Endothelial cell of umbilical vein (primary cell): ENCODE measurements at regions not wholly inside any gene's neighbourhood (a gene's known extent, or its start where the extent isn't known, plus 50 kb on each side); places are given as distances from the start of the nearest gene placed in this dataset.

ENCODE experiments used
- BruUV-seq: library from RNA; stranded (reverse); fragments of 400-500 nt; replicated peaks from 2 replicates; lab custom pipeline; 2021; lab: Mats Ljungman, UMichigan
- CTCF ChIA-PET: fragments of 300-600, 350-600 bp; sonication (Branson Sonifier 250); formaldehyde crosslinking; loops from one replicate; lab custom pipeline; 2021; ENCODE audit warnings: antibody characterized with exemption, inconsistent platforms; lab: Charles Lee
- POLR2A ChIA-PET: fragments of 300-600, 350-600 bp; sonication (Branson Sonifier 250); formaldehyde crosslinking; loops from one replicate; lab custom pipeline; 2021; ENCODE audit warnings: antibody characterized with exemption, inconsistent platforms; lab: Charles Lee
- DNase-seq: peaks from one replicate; pipeline ENCODE4 v3.0.0-alpha.2; 2011; ENCODE audit warnings: low read depth, low spot score
- FAIRE-seq: peaks from 2 replicates; lab custom pipeline; 2011; peaks lifted over from hg19 to GRCh38; lab: Jason Lieb, UNC
- H2AFZ ChIP-seq: 2 replicates; pipeline ENCODE4 v1.6.0; 2012; ENCODE audit warnings: low read depth, low read length, control low read depth, inconsistent platforms
- H3K27ac ChIP-seq: 2 replicates; pipeline ENCODE4 v1.5.1; 2011; ENCODE audit warnings: low read depth, mild to moderate bottlenecking, control low read depth, low read length, moderate library complexity; ENCODE audit not compliant: insufficient read depth
- H3K27me3 ChIP-seq, 2 experiments: 2 replicates each; pipeline versions ENCODE4 v1.6.0 to v1.6.1; 2011; ENCODE audit warnings: low read length in 2 of 2, mixed read lengths in 1 of 2; ENCODE audit not compliant: control insufficient read depth in 2 of 2, insufficient read depth in 2 of 2
- H3K36me3 ChIP-seq, 2 experiments: 2 replicates in 1 of 2; 3 replicates in 1 of 2; pipeline ENCODE4 v1.5.1; 2011; ENCODE audit warnings: low read length in 2 of 2, mild to moderate bottlenecking in 1 of 2, moderate library complexity in 1 of 2; ENCODE audit not compliant: control insufficient read depth in 2 of 2, insufficient read depth in 2 of 2; ENCODE audit errors: extremely low read depth in 1 of 2
- H3K4me1 ChIP-seq: 3 replicates; pipeline ENCODE4 v1.5.1; 2011; ENCODE audit warnings: mild to moderate bottlenecking, low read length; ENCODE audit not compliant: control insufficient read depth, insufficient read depth; ENCODE audit errors: extremely low read depth
- H3K4me2 ChIP-seq: 2 replicates; pipeline ENCODE4 v1.6.1; 2011; ENCODE audit warnings: low read length, control low read depth, mixed read lengths; ENCODE audit not compliant: insufficient read depth
- H3K4me3 ChIP-seq, 3 experiments: fragments of 200-600 bp in 1 of 3; sonication (generic), shearing (Covaris generic) in 1 of 3; replicated peaks in 1 of 3; 2 replicates each; pipeline ENCODE4 v1.5.1; 2011 to 2016; ENCODE audit warnings: control low read depth in 3 of 3, low read length in 3 of 3, mild to moderate bottlenecking in 2 of 3, inconsistent platforms in 1 of 3, low read depth in 1 of 3, moderate library complexity in 1 of 3; ENCODE audit not compliant: insufficient read depth in 1 of 3
- H3K79me2 ChIP-seq: 2 replicates; pipeline ENCODE4 v1.6.0; 2012; ENCODE audit warnings: low read length, inconsistent platforms; ENCODE audit not compliant: control insufficient read depth, insufficient read depth
- H3K9ac ChIP-seq: replicated peaks from 2 replicates; pipeline ENCODE3; 2011; ENCODE audit warnings: low read length, control low read depth; ENCODE audit not compliant: insufficient read depth; ENCODE audit errors: extremely low read depth
- H3K9me1 ChIP-seq: replicated peaks from 3 replicates; pipeline ENCODE4 v1.6.0; 2011; ENCODE audit warnings: mild to moderate bottlenecking, low read length; ENCODE audit not compliant: control insufficient read depth, insufficient read depth; ENCODE audit errors: extremely low read depth
- H3K9me3 ChIP-seq: replicated peaks from 2 replicates; pipeline ENCODE4 v1.5.1; 2012; ENCODE audit warnings: low read length, inconsistent platforms; ENCODE audit not compliant: control insufficient read depth, insufficient read depth
- H4K20me1 ChIP-seq: replicated peaks from 2 replicates; pipeline ENCODE3; 2011; ENCODE audit warnings: mild to moderate bottlenecking, low read length; ENCODE audit not compliant: control insufficient read depth, insufficient read depth; ENCODE audit errors: extremely low read depth
- EZH2 ChIP-seq: IDR thresholded peaks from 2 replicates; pipeline ENCODE4 v1.6.1; 2012; ENCODE audit warnings: borderline replicate concordance, low read depth, mild to moderate bottlenecking, moderate library complexity, low read length, inconsistent platforms; ENCODE audit not compliant: severe bottlenecking
- FOS ChIP-seq: IDR thresholded peaks from 2 replicates; pipeline ENCODE4 v1.6.1; 2011; ENCODE audit warnings: mild to moderate bottlenecking, low read length, moderate library complexity, borderline replicate concordance; ENCODE audit not compliant: insufficient read depth
- GATA2 ChIP-seq: IDR thresholded peaks from 2 replicates; pipeline ENCODE4 v1.7.0; 2011; ENCODE audit warnings: low read depth, mild to moderate bottlenecking, moderate library complexity, mixed read lengths, low read length; ENCODE audit not compliant: insufficient read length, insufficient read depth
- JUN ChIP-seq: IDR thresholded peaks from 2 replicates; pipeline ENCODE4 v1.6.1; 2011; ENCODE audit warnings: borderline replicate concordance, low read depth; ENCODE audit not compliant: insufficient read length, insufficient read depth
- MYC ChIP-seq: IDR thresholded peaks from one replicate; pipeline ENCODE4 v1.6.1; 2011; ENCODE audit warnings: mild to moderate bottlenecking, low read depth, low read length
- POLR2A ChIP-seq: IDR thresholded peaks from 2 replicates; pipeline ENCODE4 v1.6.1; 2012; ENCODE audit warnings: low read depth, mild to moderate bottlenecking, control low read depth, low read length
- POLR2AphosphoS5 ChIP-seq: IDR thresholded peaks from 2 replicates; pipeline ENCODE4 v1.6.1; 2012; ENCODE audit warnings: low read depth, mild to moderate bottlenecking, control low read depth, low read length, moderate library complexity; ENCODE audit not compliant: insufficient read depth
- dilution Hi-C: fragments of 300-500 bp; cut with MboI; formaldehyde crosslinking; loops from one replicate; pipeline ENCODE4 v1.15.0; 2019; ENCODE audit warnings: low sequenced_read_pairs; ENCODE audit not compliant: extremely low pct_ligation_motif_present
- intact Hi-C: fragments of 100-400 bp; cut with micrococcal nuclease; formaldehyde crosslinking; loops from one replicate; pipeline ENCODE4 v1.10.0; 2022
- TF ChIP-seq, protein P1 (sequence below), 2 donors: IDR thresholded peaks; 1 replicate in 1 of 2; 2 replicates in 1 of 2; pipeline ENCODE4 v1.5.1; 2011; ENCODE audit warnings: low read length in 2 of 2, mild to moderate bottlenecking in 2 of 2, moderate library complexity in 2 of 2, control low read depth in 1 of 2, inconsistent platforms in 1 of 2, low read depth in 1 of 2; ENCODE audit not compliant: insufficient read depth in 1 of 2; ENCODE audit errors: extremely low read depth in 1 of 2
- TF ChIP-seq, protein P2 (sequence below): IDR thresholded peaks from 2 replicates; pipeline ENCODE4 v1.6.1; 2011; ENCODE audit not compliant: insufficient read depth, insufficient read length

DNA sequence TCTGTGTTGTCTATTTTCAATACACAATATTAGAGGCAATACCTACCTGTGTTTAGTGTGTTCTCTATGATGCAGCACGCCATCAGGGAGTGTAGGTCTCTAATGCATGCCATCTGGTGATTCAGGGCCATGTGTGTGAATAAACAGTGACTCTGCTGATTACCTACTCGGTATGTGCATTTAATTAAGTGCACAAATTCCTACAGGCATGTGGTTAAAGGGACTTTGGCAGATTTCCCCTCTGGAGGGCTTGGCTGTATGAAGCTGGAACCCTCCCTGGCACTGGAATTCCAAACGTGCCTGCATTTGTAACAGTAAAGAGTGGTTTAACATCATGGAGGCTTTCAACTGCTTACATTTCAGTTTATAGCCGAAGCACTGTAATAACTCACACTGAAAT lies 401.5 kb upstream of the SASH1 start:
- no TSS peak for BruUV-seq
- Histone ChIP-seq H3K79me2 (no peaks in the 10 kb centered on the region), H3K4me2 (no peak overlapping the region), H3K27me3 (peaks cover 0 to 2% of the 10 kb centered on the region in 2 experiments), H3K27ac (no peak overlapping the region), H2AFZ (no peak overlapping the region), H3K36me3 (no peaks in the 10 kb centered on the region), H3K9me1 (no peaks in the 10 kb centered on the region), H3K4me1 (no peaks in the 10 kb centered on the region), H3K4me3 (no peak overlapping the region), H4K20me1 (no peaks in the 10 kb centered on the region), H3K9me3 (no peaks in the 10 kb centered on the region), H3K9ac (no peak overlapping the region)
- FAIRE-seq: no peak
- no peak for DNase-seq
- dilution Hi-C loops: no loop called here
- CTCF ChIA-PET: no interaction called here
- POLR2A ChIA-PET: no interaction called here
- intact Hi-C loops: no loop called here
- TF ChIP-seq, protein P1, sequence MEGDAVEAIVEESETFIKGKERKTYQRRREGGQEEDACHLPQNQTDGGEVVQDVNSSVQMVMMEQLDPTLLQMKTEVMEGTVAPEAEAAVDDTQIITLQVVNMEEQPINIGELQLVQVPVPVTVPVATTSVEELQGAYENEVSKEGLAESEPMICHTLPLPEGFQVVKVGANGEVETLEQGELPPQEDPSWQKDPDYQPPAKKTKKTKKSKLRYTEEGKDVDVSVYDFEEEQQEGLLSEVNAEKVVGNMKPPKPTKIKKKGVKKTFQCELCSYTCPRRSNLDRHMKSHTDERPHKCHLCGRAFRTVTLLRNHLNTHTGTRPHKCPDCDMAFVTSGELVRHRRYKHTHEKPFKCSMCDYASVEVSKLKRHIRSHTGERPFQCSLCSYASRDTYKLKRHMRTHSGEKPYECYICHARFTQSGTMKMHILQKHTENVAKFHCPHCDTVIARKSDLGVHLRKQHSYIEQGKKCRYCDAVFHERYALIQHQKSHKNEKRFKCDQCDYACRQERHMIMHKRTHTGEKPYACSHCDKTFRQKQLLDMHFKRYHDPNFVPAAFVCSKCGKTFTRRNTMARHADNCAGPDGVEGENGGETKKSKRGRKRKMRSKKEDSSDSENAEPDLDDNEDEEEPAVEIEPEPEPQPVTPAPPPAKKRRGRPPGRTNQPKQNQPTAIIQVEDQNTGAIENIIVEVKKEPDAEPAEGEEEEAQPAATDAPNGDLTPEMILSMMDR (IDR thresholded peaks at IDR 0.05; ENCODE audit: extremely low read depth in 1 of 2, insufficient read depth in 1 of 2, low read depth in 1 of 2, low read length in 2 of 2): no peak
- TF ChIP-seq, protein P2, sequence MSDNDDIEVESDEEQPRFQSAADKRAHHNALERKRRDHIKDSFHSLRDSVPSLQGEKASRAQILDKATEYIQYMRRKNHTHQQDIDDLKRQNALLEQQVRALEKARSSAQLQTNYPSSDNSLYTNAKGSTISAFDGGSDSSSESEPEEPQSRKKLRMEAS: no peak
- TF ChIP-seq FOS (no peak), MYC (no peak), JUN (no peak), EZH2 (no peak), POLR2A (no peak), POLR2AphosphoS5 (no peak), GATA2 (no peak)
